Stimulated activated CD4-positive, alpha-beta T cell treated with anti-CD3 and anti-CD28 coated beads, Interleukin-2, amount 100 ng/mL, for 24 hours (primary cell): ENCODE measurements at regions not wholly inside any gene's neighbourhood (a gene's known extent, or its start where the extent isn't known, plus 50 kb on each side); places are given as distances from the start of the nearest gene placed in this dataset.

Experiments used
- DNase-seq, 2 donors: peaks; one replicate each; pipeline ENCODE4 v3.0.0-alpha.2; 2020

DNA sequence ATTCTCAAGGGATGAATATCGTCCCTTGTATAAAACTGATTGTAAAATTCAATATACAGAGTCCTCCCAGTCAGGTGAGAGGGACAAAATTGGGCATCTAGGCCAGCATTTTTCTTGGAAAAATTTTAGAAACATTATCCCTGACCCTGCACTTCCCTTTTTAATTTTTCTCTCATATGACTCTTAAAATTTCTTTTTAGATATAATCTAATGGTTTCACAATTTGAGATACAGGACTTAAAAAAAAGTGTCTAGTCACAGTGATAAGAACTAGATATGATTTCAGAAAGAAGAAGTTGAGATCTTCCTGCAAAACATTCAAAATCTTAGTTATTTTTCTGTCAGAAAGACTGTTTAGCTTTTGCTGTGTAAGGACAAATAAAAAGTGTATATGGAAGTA is 270.8 kb upstream of the PPFIA2 start:
- no peak for DNase-seq

DNA sequence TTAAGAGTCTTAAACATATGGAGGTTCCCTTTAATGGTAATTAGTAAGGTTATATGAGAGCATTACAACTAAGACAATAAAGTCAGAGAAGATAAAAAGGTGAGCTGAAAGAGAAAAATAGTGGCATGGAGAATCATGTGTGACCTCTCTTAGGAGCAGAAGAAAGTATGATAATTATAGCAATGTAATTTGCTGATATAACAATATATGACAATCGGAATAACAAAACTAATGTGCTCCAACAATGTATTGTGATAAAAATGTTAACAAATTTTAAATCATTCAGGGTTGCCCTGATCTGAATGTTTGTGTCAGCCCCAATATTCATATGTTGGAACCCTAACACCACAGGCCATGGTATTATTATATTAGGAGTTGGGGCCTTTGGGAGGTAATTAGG is 269.6 kb upstream of the PPFIA2 start:
- no peak for DNase-seq

DNA sequence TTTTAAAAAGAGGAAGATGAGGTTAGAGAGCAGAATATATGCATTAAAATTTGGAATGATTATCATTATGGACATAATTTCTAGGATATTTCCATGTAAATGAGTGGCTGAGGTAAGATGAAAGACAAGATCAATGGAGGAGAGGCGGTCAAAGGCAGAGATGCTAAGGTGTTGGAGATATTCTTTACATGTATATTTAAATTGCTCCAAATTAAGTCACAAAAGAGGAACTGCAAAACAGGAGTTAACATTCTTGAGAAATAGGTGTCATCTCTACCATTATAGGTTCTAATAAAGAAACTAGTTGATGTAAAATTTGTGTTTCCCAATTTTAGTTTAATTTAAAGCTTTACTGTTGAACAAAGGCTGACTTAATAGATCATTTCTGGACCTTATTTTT is 268.5 kb upstream of the PPFIA2 start:
- DNase-seq: no peak

GRCh38 chr12:82025462-82025861 is 266.3 kb upstream of the PPFIA2 start:
- no peak for DNase-seq

- DNase-seq: no peak
Measured at GRCh38 chr12:82019533-82019932, 260.4 kb upstream of the PPFIA2 start.

DNA sequence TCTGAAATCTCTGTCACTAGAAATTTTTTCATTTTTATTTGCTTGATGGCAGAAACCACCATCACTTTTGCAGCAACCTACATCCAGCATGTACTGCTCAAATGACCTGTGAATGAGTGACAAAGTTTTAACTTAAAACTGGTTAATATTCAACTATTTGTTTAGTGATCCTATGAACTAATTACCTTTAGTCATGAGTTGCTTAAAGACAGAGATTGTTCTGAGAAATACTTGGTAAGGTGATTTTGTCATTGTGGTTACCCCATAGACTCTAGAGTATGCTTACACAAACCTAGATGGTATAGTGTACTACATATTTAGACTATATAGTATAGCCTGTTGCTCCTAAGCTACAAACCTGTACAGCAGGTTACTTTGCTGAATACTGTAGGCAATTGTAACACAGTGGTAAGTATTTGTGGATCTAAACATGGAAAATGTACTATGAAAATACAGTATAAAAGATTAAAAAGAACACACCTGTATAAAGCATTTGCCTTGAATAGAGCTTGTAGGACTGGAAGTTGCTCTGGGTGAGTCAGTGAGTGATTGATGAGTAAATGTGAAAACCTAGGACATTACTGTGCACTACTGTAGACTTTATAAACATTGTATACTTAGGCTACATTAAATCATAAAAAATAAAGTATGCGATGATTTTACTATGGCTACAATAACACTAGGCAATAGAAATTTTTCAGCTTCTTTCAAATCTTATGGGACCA is 256.6 kb upstream of the PPFIA2 start:
- no peak for DNase-seq

DNA sequence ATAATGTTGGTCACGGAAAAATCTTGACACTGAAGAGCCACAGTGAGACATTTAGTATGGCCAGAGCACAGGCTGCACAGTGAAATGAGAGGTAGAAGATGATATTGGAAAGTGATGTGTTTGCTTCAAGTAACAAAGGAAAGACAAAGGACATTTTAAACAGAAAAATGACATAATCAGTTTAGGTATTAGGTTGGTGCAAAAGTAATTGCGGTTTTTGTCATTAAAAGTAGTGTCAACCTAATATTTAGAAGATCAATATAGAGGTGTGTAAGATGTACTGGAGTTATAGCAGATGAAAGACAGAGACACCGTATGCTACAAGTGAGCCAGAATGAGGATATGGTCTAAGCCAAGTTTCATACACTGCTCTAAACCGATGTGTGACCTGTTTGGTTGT is 253.0 kb upstream of the PPFIA2 start:
- no peak for DNase-seq

GRCh38 chr12:82009524-82009923 is 250.4 kb upstream of the PPFIA2 start:
- no peak for DNase-seq

- DNase-seq: no peak
Measured at GRCh38 chr12:82008251-82008650, 249.1 kb upstream of the PPFIA2 start.

DNA sequence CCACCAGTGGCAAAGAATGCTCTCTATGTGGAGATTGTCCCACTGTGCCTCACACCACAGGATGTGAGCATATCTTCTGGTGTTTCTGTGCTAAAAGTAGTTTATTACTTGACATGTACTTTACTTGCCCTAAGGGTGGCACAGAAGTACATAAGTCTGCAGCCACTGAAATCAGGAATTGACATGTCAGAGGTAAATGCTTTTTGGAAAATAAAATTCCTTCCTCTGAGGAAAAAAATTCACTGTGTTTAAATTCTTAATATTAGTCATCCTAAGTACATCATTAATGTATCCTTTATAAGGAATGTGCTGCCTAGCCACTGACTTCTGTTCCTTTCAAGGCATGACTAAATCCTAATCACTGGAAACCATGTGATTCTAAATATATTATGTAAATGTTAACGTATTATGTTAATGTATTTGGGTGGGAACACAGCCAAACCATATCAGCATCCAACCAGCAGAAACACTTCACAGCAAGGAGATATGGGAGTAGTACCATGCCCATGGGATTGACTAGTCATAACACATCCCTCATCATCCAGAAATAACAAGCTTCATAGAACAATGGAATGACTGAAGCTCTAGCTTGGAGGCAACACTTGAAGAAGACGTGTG is 239.7 kb upstream of the PPFIA2 start:
- DNase-seq: no peak

- peak in 1 of 2 donors; percentile 2 for DNase-seq
Measured at GRCh38 chr12:81992461-81992860, 233.3 kb upstream of the PPFIA2 start.

- DNase-seq: no peak
Measured at GRCh38 chr12:81991868-81992267, 232.7 kb upstream of the PPFIA2 start.

DNA sequence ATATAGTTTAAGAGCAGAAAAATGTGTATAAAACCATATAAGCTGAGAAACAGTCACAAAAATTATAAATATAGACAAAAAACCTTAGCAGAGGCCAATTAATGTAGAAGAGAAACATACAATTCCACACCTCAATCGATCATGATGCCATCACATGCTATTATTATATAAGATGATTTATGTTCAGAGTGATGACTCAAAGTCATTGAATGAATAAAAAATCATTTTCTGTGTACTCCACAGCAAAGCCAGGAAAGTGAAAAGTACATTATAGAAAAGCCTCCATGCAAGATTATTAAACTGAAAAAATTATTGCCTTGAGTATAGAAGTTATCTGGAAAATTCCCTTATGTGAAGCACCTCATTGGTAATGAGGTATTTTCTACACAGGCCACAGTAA is 229.2 kb upstream of the PPFIA2 start:
- DNase-seq: no peak

DNA sequence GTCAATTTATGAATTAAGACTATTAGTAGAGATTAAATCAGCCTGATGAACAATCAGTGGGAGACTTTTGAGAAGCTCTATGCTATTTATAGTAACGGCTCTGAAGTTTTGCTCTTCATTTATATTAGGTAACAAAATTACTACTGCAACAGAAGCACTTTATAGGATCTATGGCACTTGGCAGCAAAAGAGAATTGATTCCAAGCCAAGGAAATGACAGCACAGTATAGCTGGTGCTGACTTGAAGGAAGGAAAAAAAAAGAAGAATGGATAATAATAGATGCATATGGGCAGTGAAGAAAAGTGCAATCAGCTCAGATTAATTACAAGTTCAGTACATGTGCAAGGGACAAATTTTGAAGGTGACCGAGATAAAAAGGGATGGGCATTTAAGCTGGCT is 228.2 kb upstream of the PPFIA2 start:
- no peak for DNase-seq

GRCh38 chr12:81976661-81977060 is 217.5 kb upstream of the PPFIA2 start:
- DNase-seq: no peak

DNA sequence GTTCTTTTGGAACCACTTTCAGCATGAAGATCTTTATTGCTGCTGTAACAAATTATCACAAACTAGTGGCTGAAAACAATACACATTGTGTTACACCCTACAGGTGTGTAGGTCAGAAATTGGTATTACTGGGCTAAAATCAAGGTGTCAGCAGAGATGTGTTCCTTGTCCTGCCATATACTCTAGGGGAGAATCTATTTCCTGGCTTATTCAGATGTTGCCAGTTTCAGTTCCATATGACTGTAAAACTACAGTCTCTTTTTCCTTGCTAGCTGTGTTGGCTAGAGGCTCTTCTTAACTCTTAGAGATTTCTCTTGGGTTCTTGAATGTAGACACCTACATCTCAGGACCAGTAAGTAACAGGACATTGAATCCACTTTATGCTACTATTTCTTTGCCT is 215.6 kb upstream of the PPFIA2 start:
- no peak for DNase-seq

DNA sequence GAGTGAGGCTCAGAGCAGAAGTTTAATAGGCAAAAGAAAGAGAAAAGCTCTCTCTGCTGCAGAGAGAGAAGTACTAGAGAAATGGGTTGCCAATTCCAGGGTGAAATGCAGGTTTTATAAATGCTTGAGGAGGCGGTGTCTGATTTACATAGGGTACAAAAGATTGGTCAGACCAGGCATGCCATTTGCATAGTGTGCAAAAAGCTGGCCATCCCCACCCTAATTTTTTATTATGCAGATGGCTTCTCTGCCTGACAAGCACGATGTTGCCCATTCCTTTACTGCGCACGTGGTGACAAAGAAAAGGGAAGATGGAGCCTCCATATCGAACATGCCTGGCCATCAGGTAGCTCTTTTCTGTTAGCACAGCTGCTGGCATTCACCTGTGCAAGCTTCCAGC is 209.3 kb upstream of the PPFIA2 start:
- no peak for DNase-seq

GRCh38 chr12:81963636-81964035 is 204.5 kb upstream of the PPFIA2 start:
- no peak for DNase-seq

- no peak for DNase-seq
Measured at GRCh38 chr12:81963026-81963425, 203.9 kb upstream of the PPFIA2 start.

GRCh38 chr12:81962126-81962856 is 203.1 kb upstream of the PPFIA2 start:
- DNase-seq: no peak

DNA sequence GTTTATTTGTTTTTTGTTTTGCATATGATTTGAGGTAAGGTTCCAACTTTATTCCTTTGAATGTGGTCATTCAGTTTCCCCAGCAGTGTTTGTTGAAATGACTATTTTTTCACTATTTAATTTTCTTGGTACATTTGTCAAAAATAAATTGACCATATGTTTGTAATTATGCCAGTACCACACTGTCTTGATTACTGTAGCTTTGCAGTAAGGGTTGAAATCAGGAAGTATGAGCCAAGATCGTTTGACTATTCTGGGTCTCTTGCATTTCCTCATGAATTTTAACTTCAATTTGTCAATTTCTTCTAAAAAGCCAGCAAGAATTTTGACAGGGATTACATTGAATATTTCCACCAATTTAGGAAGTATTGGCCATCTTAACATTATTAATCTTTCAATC is 199.3 kb upstream of the PPFIA2 start:
- DNase-seq: no peak

DNA sequence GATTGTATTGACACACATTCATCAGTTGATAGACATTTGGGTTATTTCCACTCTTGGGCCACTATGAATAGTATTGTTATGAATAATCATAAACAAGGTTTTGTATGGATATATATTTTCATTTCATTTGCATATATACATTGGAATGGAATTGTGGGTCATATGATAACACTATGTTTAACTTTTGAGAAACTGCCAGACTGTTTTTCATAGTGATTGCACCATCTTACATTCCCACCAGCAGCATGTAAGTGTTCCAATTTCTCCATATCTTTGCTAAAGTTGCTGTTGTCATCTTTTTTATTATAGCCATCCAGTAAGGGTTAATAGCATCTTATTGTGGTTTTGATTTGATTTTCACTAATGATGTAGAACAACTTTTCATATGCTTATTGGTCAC is 198.5 kb upstream of the PPFIA2 start:
- DNase-seq: no peak

GRCh38 chr12:81956468-81956860 is 197.3 kb upstream of the PPFIA2 start:
- no peak for DNase-seq

- DNase-seq: no peak
Measured at GRCh38 chr12:81953541-81953940, 194.4 kb upstream of the PPFIA2 start.
